GM23248 (cell line): ENCODE measurements at regions not wholly inside any gene's neighbourhood (a gene's known extent, or its start where the extent isn't known, plus 50 kb on each side); places are given as distances from the start of the nearest gene placed in this dataset.

Experiments used
- DNase-seq: peaks from one replicate; pipeline ENCODE4 v3.0.0-alpha.2; 2015
- H2AFZ ChIP-seq: fragments of 200-600 bp; sonication (generic); 2 replicates; pipeline ENCODE4 v1.6.1; 2016; ENCODE audit warnings: antibody characterized with exemption
- H3F3A ChIP-seq: fragments of 200-600 bp; sonication (generic); 2 replicates; pipeline ENCODE4 v1.6.1; 2016; ENCODE audit warnings: mild to moderate bottlenecking, antibody characterized with exemption, mixed run types; ENCODE audit not compliant: insufficient read depth
- H3K27ac ChIP-seq: fragments of 200-600 bp; sonication (generic); 2 replicates; pipeline ENCODE4 v1.5.1; 2016; ENCODE audit warnings: mild to moderate bottlenecking
- H3K27me3 ChIP-seq: fragments of 200-600 bp; sonication (generic); replicated peaks from 2 replicates; pipeline ENCODE4 v1.6.1; 2016; ENCODE audit warnings: mild to moderate bottlenecking; ENCODE audit not compliant: insufficient read depth
- H3K36me3 ChIP-seq: fragments of 200-600 bp; sonication (generic); 2 replicates; pipeline ENCODE4 v1.6.1; 2016; ENCODE audit warnings: low read depth, mild to moderate bottlenecking
- H3K4me1 ChIP-seq: fragments of 200-600 bp; sonication (generic); 2 replicates; pipeline ENCODE4 v1.6.1; 2016; ENCODE audit warnings: mild to moderate bottlenecking; ENCODE audit not compliant: insufficient read depth
- H3K4me2 ChIP-seq: fragments of 200-600 bp; sonication (generic); one replicate; pipeline ENCODE4 v1.6.1; 2016; ENCODE audit warnings: mild to moderate bottlenecking; ENCODE audit not compliant: unreplicated experiment
- H3K4me3 ChIP-seq: fragments of 200-600 bp; sonication (generic); 2 replicates; pipeline ENCODE4 v1.5.1; 2016; ENCODE audit warnings: mild to moderate bottlenecking
- H3K79me2 ChIP-seq: fragments of 200-600 bp; sonication (generic); 2 replicates; pipeline ENCODE4 v1.6.1; 2016; ENCODE audit warnings: mild to moderate bottlenecking; ENCODE audit not compliant: insufficient read depth
- H3K9ac ChIP-seq: fragments of 200-600 bp; sonication (generic); 2 replicates; pipeline ENCODE4 v1.6.1; 2016; ENCODE audit warnings: mild to moderate bottlenecking
- H3K9me2 ChIP-seq: fragments of 200-600 bp; sonication (generic); 2 replicates; pipeline ENCODE4 v1.6.1; 2016; ENCODE audit warnings: mixed run types, mild to moderate bottlenecking, moderate library complexity; ENCODE audit not compliant: insufficient read depth
- H3K9me3 ChIP-seq: fragments of 200-600 bp; sonication (generic); one replicate; pipeline ENCODE4 v1.6.1; 2017; ENCODE audit warnings: low read depth
- H4K20me1 ChIP-seq: fragments of 200-600 bp; sonication (generic); 2 replicates; pipeline ENCODE4 v1.6.0; 2016; ENCODE audit not compliant: insufficient read depth
- EZH2 ChIP-seq: fragments of 200-600 bp; sonication (generic); IDR thresholded peaks from 2 replicates; pipeline ENCODE4 v1.6.1; 2018; ENCODE audit warnings: antibody characterized with exemption, mild to moderate bottlenecking; ENCODE audit not compliant: insufficient read depth, poor library complexity, severe bottlenecking
- EZH2phosphoT487 ChIP-seq: fragments of 200-600 bp; sonication (generic); IDR thresholded peaks from 2 replicates; pipeline ENCODE4 v1.6.1; 2018; ENCODE audit warnings: antibody characterized with exemption, moderate library complexity, mild to moderate bottlenecking, low read depth; ENCODE audit not compliant: insufficient read depth
- WGBS, 2 experiments: methylation state at CpG; one replicate each; pipeline ENCODE4 v1.1.6; 2015 to 2017; ENCODE audit warnings: low lambda C conversion rate in 2 of 2, low coverage in 1 of 2; ENCODE audit errors: missing lambda C conversion rate in 2 of 2; 5-methylcytosine and 5-hydroxymethylcytosine counted together
- in situ Hi-C: fragments of 300-500 bp; cut with MboI; formaldehyde crosslinking; loops from 2 replicates; pipeline ENCODE4 v1.15.0; 2020

- H3K4me3 ChIP-seq = no peak overlapping the region
- H3K27me3 ChIP-seq = 0 out of 2 replicates have a peak, but pooled peaks cover 9% of the 10 kb centered on the region
- H3K36me3 ChIP-seq = no peaks in the 10 kb centered on the region
- H3F3A ChIP-seq = no peaks in the 10 kb centered on the region
- in situ Hi-C loops = no loop called here
- H2AFZ ChIP-seq = no peak overlapping the region
- 67 to 69% methylated on average over 4 of the region's 4 CpGs for WGBS, 2 experiments
- H3K9me2 ChIP-seq = no peaks in the 10 kb centered on the region
- H3K79me2 ChIP-seq = no peaks in the 10 kb centered on the region
- H3K27ac ChIP-seq = no peak overlapping the region
- no peak for TF ChIP-seq EZH2phosphoT487
- no peak for TF ChIP-seq EZH2
- H4K20me1 ChIP-seq = no peaks in the 10 kb centered on the region
- no peak for DNase-seq
- no peaks in the 10 kb centered on the region for H3K4me1 ChIP-seq
- no peak overlapping the region for H3K9ac ChIP-seq
- H3K4me2 ChIP-seq = no peak overlapping the region
- H3K9me3 ChIP-seq = no peaks in the 10 kb centered on the region
Observed at GRCh38 chr9:81320909-81321482, 368.4 kb downstream of the TLE1 start.

- peaks cover 9% of the 10 kb centered on the region; the same call in 1 of the 2 replicates for H3K27me3 ChIP-seq
- H4K20me1 ChIP-seq = no peaks in the 10 kb centered on the region
- in situ Hi-C loops = no loop called here
- TF ChIP-seq EZH2 (no peak), EZH2phosphoT487 (no peak)
- H3K79me2 ChIP-seq = no peaks in the 10 kb centered on the region
- H3K4me2 ChIP-seq = no peak overlapping the region
- H2AFZ ChIP-seq = no peak overlapping the region
- no peaks in the 10 kb centered on the region for H3K36me3 ChIP-seq
- H3K4me3 ChIP-seq = no peak overlapping the region
- H3K9me3 ChIP-seq = no peaks in the 10 kb centered on the region
- H3K9me2 ChIP-seq = no peaks in the 10 kb centered on the region
- H3F3A ChIP-seq = no peaks in the 10 kb centered on the region
- 38 to 47% methylated on average over 3 of the region's 3 CpGs for WGBS, 2 experiments
- no peak overlapping the region for H3K9ac ChIP-seq
- H3K4me1 ChIP-seq = no peaks in the 10 kb centered on the region
- no peak overlapping the region for H3K27ac ChIP-seq
- DNase-seq = peak; percentile 46
Observed at GRCh38 chr9:81318571-81318970, 370.8 kb downstream of the TLE1 start.

- H3F3A ChIP-seq = no peaks in the 10 kb centered on the region
- H3K4me3 ChIP-seq = no peak overlapping the region
- no peaks in the 10 kb centered on the region for H3K9me2 ChIP-seq
- no peaks in the 10 kb centered on the region for H4K20me1 ChIP-seq
- no peaks in the 10 kb centered on the region for H3K79me2 ChIP-seq
- in situ Hi-C loops = no loop called here
- H3K27ac ChIP-seq = no peak overlapping the region
- peaks cover 12% of the 10 kb centered on the region; the same call in 1 of the 2 replicates for H3K27me3 ChIP-seq
- no peaks in the 10 kb centered on the region for H3K4me1 ChIP-seq
- 59 to 65% methylated on average over 7 of the region's 7 CpGs for WGBS, 2 experiments
- no peak for TF ChIP-seq EZH2
- no peak for TF ChIP-seq EZH2phosphoT487
- H3K9me3 ChIP-seq = no peaks in the 10 kb centered on the region
- no peak overlapping the region for H2AFZ ChIP-seq
- no peaks in the 10 kb centered on the region for H3K36me3 ChIP-seq
- peak; percentile 0 for DNase-seq
- no peak overlapping the region for H3K9ac ChIP-seq
- no peak overlapping the region for H3K4me2 ChIP-seq
Observed at GRCh38 chr9:81317939-81318338, 371.4 kb downstream of the TLE1 start.

GRCh38 chr9:81317223-81317622 lies 372.1 kb downstream of the TLE1 start:
- Histone ChIP-seq H3F3A (no peaks in the 10 kb centered on the region), H3K79me2 (no peaks in the 10 kb centered on the region), H3K4me1 (no peaks in the 10 kb centered on the region), H3K4me3 (no peak overlapping the region), H3K27ac (no peak overlapping the region), H3K36me3 (no peaks in the 10 kb centered on the region), H3K4me2 (no peak overlapping the region), H4K20me1 (no peaks in the 10 kb centered on the region), H3K9ac (no peak overlapping the region), H3K9me3 (no peaks in the 10 kb centered on the region), H3K9me2 (no peaks in the 10 kb centered on the region), H2AFZ (no peak overlapping the region), H3K27me3 (peaks cover 18% of the 10 kb centered on the region)
- 36 to 60% methylated on average over 1 of the region's 1 CpG for WGBS, 2 experiments
- TF ChIP-seq EZH2 (no peak), EZH2phosphoT487 (no peak)
- in situ Hi-C loops = no loop called here
- DNase-seq = no peak

- H3K4me1 ChIP-seq = no peaks in the 10 kb centered on the region
- H3K9me2 ChIP-seq = no peaks in the 10 kb centered on the region
- WGBS, 2 experiments = 47 to 58% methylated on average over 3 of the region's 3 CpGs
- no peak for DNase-seq
- H3K9me3 ChIP-seq = no peaks in the 10 kb centered on the region
- H4K20me1 ChIP-seq = no peaks in the 10 kb centered on the region
- H3K27ac ChIP-seq = no peak overlapping the region
- H3K27me3 ChIP-seq = peaks cover 22% of the 10 kb centered on the region
- H2AFZ ChIP-seq = no peak overlapping the region
- no peak for TF ChIP-seq EZH2phosphoT487
- TF ChIP-seq EZH2 = no peak
- H3K4me3 ChIP-seq = no peak overlapping the region
- H3K4me2 ChIP-seq = no peak overlapping the region
- H3F3A ChIP-seq = no peaks in the 10 kb centered on the region
- H3K36me3 ChIP-seq = no peaks in the 10 kb centered on the region
- no peak overlapping the region for H3K9ac ChIP-seq
- H3K79me2 ChIP-seq = no peaks in the 10 kb centered on the region
- in situ Hi-C loops = no loop called here
Observed at GRCh38 chr9:81314490-81314889, 374.9 kb downstream of the TLE1 start.
